HL-60 (cell line): ENCODE measurements at regions not wholly inside any gene's neighbourhood (a gene's known extent, or its start where the extent isn't known, plus 50 kb on each side); places are given as distances from the start of the nearest gene placed in this dataset.

Experiments
- DNase-seq, 2 experiments: peaks; one replicate each; pipeline ENCODE4 v3.0.0-alpha.2; 2010 to 2020; ENCODE audit warnings: low read depth in 1 of 2, low spot score in 1 of 2
- H3K27ac ChIP-seq: fragments of 250-450 bp; sonication (Bioruptor Pico); replicated peaks from 2 replicates; pipeline ENCODE4 v1.5.1; 2020; ENCODE audit warnings: mild to moderate bottlenecking, moderate library complexity
- H3K27me3 ChIP-seq: fragments of 250-450 bp; sonication (Bioruptor Pico); 2 replicates; pipeline ENCODE4 v1.5.1; 2021; ENCODE audit warnings: mild to moderate bottlenecking, moderate library complexity; ENCODE audit not compliant: insufficient read depth, poor library complexity, severe bottlenecking
- H3K4me3 ChIP-seq: replicated peaks from 2 replicates; pipeline ENCODE4 v1.5.1; 2011; ENCODE audit warnings: mild to moderate bottlenecking, control low read depth, low read length; ENCODE audit not compliant: insufficient read depth
- CTCF ChIP-seq: IDR thresholded peaks from one replicate; pipeline ENCODE4 v1.5.1; 2011; ENCODE audit warnings: low read length, control low read depth, inconsistent platforms; ENCODE audit not compliant: insufficient read depth
- GABPA ChIP-seq: IDR thresholded peaks from 2 replicates; pipeline ENCODE4 v1.6.1; 2012; ENCODE audit warnings: low read depth
- POLR2AphosphoS5 ChIP-seq: IDR thresholded peaks from 2 replicates; pipeline ENCODE4 v1.6.1; 2012; ENCODE audit warnings: low read depth
- SPI1 ChIP-seq: IDR thresholded peaks from 2 replicates; pipeline ENCODE4 v1.6.1; 2012; ENCODE audit warnings: low read depth, mild to moderate bottlenecking, borderline replicate concordance
- TF ChIP-seq, protein P1 (sequence below): IDR thresholded peaks from 2 replicates; pipeline ENCODE4 v1.6.1; 2012; ENCODE audit warnings: low read depth; ENCODE audit not compliant: insufficient replicate concordance

GRCh38 chr10:20407357-20407756, 489.8 kb downstream of the NEBL start:
- Histone ChIP-seq H3K4me3 (no peak overlapping the region), H3K27me3 (no peaks in the 10 kb centered on the region), H3K27ac (no peak overlapping the region)
- TF ChIP-seq POLR2AphosphoS5 (no peak), GABPA (no peak), CTCF (no peak), SPI1 (no peak)
- TF ChIP-seq, protein P1, sequence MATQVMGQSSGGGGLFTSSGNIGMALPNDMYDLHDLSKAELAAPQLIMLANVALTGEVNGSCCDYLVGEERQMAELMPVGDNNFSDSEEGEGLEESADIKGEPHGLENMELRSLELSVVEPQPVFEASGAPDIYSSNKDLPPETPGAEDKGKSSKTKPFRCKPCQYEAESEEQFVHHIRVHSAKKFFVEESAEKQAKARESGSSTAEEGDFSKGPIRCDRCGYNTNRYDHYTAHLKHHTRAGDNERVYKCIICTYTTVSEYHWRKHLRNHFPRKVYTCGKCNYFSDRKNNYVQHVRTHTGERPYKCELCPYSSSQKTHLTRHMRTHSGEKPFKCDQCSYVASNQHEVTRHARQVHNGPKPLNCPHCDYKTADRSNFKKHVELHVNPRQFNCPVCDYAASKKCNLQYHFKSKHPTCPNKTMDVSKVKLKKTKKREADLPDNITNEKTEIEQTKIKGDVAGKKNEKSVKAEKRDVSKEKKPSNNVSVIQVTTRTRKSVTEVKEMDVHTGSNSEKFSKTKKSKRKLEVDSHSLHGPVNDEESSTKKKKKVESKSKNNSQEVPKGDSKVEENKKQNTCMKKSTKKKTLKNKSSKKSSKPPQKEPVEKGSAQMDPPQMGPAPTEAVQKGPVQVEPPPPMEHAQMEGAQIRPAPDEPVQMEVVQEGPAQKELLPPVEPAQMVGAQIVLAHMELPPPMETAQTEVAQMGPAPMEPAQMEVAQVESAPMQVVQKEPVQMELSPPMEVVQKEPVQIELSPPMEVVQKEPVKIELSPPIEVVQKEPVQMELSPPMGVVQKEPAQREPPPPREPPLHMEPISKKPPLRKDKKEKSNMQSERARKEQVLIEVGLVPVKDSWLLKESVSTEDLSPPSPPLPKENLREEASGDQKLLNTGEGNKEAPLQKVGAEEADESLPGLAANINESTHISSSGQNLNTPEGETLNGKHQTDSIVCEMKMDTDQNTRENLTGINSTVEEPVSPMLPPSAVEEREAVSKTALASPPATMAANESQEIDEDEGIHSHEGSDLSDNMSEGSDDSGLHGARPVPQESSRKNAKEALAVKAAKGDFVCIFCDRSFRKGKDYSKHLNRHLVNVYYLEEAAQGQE, result no peak
- DNase-seq, result peak in 1 of 2 experiments; percentile 2

GRCh38 chr10:20406281-20407104, 490.6 kb downstream of the NEBL start:
- no peak for DNase-seq
- TF ChIP-seq, protein P1, result no peak
- Histone ChIP-seq H3K4me3 (no peak overlapping the region), H3K27me3 (no peaks in the 10 kb centered on the region), H3K27ac (no peak overlapping the region)

DNA sequence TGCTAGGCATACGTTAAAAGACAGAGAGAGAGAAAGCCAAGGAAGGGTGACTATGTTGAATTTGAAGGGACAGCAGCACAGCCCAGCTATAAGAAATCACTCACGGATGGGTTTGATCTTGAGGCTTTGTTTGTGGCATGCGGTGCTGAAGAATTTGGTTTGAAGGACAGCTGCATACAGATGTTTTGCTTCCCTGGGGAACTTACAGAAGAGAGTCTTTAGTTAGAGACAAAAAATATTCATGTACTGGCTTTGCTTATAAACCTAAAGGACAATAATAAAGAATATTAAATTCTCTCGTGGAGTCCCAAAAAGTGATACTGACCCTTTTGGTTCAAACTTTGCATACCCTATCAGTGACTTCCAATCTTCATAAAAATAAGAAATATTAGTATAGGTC, 491.4 kb downstream of the NEBL start:
- no peak overlapping the region for H3K4me3 ChIP-seq

More for the DNA sequence above, 491.4 kb downstream of the NEBL start:
- no peak for DNase-seq
- TF ChIP-seq GABPA (no peak), CTCF (no peak), POLR2AphosphoS5 (no peak), SPI1 (no peak)
- TF ChIP-seq, protein P1, result no peak
- Histone ChIP-seq H3K27me3 (no peaks in the 10 kb centered on the region), H3K27ac (no peak overlapping the region)
